HG03558 (cell line): ENCODE measurements at regions not wholly inside any gene's neighbourhood (a gene's known extent, or its start where the extent isn't known, plus 50 kb on each side); places are given as distances from the start of the nearest gene placed in this dataset.

Experiments
- ATAC-seq: cut with Tn5 transposase; IDR thresholded peaks from one replicate; pipeline ENCODE4 v1.9.1; 2021; ENCODE audit warnings: moderate number of reproducible peaks; ENCODE audit not compliant: unreplicated experiment; ENCODE audit errors: extremely low read depth

DNA sequence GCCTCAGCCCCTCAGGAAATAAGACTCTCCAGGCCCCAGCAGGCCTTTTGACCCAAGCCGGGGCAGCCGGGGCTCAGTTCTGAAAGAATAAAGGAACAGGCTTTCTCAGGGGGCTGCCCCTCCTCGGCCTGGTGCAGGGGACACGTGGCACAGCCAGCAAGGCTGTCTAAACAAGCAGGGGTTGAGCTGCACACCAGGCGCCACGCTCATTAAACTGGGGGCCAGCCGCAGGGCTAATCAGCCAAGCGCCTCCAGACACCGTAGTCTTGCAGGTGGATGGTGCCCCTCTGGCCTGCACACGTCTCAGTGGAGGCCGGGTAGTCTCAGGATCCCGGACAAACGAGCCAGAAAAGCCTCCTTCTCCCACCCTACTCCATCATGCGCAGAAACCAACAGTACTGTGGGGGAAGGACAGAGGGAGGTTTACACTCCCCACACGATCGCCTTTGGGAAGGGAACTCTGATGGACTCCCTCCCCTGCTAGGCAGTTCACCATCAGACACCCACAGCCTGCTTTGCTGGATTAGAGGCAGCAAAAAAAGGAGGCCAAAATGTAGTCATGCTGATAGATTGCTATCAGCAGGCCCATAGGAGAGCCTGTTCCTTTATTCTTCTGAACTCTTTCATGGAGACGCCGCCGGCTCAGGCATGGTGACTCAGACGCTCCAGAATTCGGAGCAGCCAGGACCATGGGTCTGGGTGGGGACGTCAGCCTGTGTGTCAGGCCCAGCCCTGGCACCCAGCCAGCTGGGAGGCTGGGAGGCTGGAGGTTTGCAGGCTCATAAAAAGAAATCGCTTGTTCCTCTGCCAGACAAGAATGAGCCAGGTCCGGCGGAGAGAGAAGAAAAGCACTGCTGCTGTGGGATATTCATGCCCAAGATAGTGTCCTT, 342.4 kb downstream of the BCOR start:
- no peak for ATAC-seq

DNA sequence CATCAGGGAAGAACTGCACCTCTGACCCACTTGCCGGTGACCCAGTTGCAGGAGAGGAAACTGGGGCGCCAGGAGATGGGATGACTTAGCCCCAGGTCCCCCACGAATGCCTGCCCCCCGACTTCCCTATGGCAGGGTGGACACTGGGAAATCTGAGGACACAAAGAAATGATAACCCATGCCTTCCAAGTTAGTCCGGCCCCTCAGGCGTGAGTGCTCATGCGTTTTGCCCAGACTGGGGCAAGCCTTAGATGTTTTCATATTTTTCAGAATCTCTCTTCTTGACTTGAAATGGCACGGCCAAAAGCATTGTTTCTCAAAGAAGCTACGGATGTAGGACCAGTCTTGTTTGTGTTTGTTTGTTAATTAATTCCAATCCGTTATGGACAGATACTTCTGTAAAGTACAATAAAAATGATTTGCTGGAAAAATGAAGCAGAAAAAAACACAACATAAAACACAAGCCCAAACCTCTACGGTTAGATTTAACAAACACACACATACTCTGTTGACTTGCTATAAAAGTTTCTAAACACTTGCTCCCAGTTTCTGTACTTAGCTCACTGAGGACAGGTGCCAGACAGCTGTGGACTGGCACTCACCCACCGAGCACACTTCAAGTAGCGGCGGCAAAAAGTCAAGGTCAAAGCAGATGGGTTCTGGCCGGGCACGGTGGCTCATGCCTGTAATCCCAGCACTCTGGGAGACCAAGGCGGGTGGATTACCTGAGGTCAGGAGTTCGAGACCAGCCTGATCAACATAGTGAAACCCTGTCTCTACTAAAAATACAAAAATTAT, 341.5 kb downstream of the BCOR start:
- no peak for ATAC-seq

DNA sequence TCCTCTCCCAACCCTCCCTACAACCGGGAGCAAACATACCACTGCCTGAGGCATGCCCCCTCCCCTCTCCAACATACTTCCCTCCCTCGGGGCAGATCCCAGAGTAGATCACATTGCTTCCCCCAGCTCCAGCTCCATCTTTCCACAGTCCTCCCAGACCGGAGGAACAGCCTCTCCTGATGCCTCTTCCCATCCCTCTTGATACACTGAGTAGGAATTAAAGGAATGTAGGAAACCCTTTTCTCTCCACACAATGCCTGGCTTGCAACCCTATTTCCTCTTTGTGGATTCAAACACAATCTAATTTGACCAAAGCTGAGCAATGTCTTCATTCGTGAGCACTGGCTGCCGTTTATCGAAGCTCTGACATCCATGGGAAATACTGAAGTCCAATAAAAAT, 339.8 kb downstream of the BCOR start:
- no peak for ATAC-seq

DNA sequence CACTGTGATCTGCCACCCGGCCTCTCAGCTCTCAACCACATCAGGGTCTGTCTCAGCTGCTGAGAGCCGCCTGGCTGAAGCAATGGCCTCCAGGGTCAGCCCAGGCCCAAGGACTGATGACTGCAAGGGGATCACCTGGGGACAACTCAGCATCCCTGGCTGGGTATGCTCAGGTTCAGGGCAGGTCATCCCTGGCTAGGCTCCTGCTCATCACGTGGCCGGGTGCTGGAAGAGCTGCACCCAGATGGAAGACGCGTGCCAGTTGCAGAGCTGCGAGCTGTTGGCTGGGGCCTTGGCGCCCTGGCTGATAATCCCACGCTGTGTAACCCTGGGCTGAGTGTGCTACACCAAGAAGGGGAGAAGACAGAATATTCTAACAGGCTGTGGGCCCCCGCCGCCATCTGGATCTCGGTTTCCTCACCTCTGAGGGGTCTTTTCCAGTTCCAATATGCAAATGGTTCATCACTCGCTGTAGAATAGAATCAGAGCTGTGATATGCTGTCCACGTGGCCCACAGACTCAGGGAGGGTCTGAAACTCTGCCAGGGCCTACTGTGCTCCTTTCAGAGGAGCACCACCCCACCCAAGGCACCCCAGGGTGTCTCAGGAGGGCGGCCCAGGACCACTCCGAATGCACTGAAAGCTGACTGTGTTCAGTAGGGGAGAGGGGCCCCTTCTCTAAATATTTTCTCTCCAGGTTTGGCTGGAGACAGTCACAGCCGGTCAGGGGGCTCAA, 338.8 kb downstream of the BCOR start:
- no peak for ATAC-seq

DNA sequence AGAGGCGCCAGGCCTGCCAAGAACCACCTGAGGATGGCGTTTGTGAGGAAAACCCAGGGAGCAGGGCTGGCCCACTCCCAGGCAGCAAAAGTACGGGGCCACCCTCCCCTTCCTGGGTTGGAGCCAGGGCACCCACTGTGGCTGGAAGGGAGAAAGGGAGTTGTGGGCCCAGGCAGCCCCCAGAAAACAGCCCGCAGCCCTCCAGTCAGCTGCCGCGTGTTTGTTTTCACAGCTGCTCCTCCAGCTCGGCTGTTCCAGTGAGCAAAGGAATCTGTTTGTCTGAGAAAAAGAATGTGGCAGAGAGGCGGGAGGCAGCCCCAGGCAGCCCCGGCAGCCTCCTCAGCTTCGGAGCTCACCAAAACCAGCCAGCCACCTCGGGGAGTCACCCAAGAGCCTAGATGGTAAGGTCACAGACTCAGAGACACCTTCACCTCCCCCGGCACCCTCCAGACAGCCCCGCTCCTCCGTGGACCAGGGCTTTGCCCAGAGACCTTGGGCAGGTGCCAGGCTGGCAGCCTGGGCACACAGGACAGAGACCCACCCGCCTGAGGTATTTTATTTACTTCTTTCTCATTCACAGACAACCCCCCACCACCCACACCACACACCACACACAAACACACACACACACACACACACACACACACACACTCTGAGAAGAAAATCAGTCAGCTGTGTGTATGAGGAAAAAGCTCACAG, 338.1 kb downstream of the BCOR start:
- no peak for ATAC-seq

DNA sequence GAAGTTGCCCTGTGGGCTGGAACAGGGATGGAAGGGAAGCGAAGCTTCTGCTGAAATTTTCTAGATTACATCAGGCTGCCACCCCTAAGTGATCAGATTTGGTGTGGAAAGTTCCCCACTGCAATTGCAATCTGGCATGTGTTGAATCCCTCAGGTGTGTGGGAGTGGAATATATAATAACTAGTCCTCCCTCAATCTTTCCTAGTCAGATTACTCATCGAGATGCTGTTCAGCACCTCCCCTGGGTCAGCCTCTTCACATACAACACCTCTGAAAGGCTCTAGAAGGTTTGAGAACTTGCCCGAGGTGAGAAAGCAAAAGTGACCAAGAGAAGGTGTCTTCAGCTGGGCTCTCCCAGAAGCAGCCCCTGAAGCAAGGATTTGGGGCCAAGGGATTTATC, 336.8 kb downstream of the BCOR start:
- ATAC-seq = no peak

DNA sequence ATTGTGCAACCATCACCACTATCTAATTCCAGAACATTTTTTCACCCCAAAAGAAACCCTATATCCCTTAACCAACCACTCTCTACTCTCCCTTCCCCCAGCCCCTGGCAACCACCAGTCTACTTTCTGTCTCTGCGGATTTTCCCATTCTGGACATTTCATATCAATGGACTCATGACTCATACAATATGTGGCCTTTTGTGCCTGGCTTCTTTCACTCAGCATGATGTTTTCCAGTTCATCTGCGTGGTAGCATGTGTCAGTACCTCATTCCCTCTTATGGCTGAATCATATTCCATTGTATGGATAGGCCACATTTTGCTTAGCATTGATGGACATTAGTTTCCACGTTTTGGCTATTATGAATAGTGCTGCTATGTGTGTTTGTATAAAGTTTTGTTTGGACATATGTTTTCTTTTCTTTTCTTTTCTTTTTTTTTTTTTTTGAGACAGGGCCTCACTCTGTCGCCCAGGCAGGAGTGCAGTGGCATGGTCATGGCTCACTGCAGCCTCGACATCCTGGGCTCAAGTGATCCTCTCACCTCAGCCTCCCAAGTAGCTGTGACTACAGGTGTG, 335.4 kb downstream of the BCOR start:
- no peak for ATAC-seq

DNA sequence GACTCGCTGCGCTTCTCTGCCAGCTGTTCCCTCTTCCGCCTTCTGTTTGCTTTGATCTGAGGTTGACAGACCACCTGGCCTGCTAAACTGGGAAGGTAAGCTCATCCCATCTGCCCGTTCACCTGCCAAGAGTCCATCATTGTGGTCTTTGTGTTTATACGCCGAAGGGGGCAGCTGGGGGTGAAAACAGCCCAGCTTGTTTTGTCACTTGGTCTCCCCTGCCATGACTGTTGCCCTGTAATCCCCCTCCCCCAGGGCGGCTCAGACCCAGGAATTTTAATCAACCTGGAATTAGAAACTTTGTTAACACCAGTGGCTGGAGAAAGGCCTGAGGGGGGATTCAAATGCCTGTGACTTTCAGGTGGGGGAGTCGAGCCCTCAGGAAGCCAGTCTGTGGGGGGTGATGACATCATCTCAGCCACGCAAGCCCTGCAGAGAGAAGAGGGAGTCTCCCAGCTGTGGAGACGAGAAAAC, 333.3 kb downstream of the BCOR start:
- ATAC-seq = no peak

DNA sequence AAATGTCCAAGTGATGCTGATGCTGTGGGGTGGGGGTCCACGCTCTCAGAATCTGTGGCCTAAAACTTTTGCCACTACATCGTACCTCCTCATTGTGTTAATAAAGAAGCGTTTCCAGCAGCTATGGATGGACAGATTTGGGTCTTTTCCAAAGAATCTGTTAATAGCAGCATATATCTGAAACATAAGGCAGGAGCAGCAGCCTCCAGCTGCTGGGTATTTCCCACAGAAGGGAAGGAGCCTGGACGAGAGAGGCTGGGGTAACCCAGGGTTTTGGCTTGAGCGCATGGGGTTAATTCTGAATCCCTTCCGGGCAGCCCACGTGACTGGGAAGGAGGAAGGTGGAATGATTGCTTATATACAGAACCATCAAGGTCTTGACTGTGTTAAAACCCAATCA, 332.4 kb downstream of the BCOR start:
- ATAC-seq = no peak

DNA sequence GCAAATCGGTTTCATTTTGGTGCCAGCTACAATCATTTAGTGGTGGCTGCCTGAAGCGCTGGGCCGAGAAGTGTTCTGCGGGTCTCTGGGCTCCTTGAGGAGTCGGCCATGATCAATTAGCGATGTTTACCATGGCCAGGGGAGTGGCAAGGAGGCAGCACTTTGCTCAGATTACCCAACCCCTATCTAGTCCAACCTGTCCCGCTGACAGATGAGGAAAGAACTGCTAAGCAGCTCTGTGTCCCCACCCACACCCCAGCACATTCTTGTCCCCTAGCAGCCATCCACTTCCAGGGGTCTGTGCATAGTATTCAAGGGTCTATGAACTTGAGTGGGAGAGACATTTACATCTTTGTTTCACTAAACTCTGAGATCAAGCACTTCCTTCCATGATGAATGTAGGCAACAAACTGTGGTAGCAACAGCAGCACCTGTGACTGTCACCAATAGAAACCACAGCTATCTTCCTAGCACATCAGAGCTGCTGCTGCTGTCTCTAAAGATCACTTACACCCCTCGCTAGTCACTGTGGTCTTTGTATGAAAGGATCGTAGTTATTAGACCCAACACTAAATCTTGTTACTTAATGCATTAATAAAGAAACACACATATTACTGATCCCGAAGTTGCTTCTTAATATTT, 331.6 kb downstream of the BCOR start:
- ATAC-seq = no peak

DNA sequence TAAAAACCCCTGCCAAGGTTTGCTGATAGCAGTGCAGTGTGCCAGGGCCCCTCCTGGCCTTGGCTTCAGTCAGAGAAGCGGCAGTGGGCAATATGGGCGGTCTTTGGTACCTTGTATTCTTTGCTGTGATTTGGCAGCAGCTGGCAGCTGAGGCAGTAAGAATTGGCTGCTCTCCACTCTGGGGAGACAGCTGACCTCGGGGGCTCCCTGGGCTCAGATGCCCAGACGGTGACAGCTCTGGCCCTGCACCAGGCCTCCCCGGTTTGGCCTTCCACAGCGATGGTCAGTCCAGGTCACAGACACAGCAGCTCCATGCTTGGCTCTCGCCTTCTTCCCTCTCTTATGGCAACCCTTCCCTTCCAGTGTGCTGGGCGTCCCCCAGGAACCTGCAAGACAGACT, 330.9 kb downstream of the BCOR start:
- ATAC-seq = no peak

DNA sequence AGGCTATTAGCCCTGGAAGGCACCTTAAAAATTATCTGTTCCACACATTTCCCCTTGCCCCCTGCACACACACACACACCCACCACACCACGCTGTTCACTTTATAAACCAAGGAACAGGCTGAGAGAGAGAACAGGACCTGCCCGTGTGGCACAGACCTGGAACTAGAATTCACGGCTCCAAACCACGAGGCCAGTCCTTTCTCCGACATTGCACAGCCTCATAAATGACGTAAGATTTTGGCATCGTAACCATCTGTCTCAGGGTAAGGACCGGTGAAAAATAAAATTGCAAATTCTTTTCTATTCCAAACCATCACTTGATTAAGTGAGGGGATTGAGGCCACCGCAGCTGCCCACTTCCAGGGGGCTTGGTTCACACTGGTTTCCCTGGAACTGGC, 330.3 kb downstream of the BCOR start:
- no peak for ATAC-seq

DNA sequence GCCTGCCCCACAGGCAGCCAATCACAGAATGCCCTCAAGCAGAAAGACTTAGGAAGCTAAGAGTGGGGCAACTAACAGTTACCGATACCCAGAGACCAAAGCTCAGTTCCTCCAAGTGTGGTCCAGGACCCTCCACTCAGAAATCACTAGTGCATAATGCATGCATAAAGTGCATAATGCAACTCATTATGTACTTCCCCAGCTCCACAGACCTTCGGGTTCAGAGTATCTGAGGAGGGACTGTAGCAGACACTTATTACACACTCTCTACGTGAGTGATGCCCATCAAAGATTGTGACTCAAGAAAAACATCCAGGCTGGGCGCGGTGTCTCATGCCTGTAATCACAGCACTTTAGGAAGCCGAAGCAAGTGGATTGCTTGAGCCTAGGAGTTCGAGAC, 328.0 kb downstream of the BCOR start:
- no peak for ATAC-seq

DNA sequence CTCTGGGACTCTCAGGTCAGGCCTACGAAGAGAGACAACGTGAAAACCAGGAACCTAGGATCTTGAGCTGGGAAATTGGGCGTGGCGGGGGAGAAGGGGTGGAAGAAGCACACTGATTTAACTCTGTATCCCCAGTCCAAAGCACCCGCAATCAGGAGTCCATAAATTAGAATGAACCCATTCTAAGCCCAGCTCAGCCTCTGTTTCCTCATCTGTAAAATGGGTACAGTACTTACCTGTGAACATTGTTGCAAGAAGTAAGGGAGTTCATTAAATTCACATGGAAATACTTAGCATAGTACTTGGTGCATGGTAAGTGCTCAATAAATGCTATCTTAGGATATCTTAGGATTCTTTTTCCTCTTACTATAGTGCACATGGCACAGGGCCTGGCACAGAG, 326.7 kb downstream of the BCOR start:
- no peak for ATAC-seq

DNA sequence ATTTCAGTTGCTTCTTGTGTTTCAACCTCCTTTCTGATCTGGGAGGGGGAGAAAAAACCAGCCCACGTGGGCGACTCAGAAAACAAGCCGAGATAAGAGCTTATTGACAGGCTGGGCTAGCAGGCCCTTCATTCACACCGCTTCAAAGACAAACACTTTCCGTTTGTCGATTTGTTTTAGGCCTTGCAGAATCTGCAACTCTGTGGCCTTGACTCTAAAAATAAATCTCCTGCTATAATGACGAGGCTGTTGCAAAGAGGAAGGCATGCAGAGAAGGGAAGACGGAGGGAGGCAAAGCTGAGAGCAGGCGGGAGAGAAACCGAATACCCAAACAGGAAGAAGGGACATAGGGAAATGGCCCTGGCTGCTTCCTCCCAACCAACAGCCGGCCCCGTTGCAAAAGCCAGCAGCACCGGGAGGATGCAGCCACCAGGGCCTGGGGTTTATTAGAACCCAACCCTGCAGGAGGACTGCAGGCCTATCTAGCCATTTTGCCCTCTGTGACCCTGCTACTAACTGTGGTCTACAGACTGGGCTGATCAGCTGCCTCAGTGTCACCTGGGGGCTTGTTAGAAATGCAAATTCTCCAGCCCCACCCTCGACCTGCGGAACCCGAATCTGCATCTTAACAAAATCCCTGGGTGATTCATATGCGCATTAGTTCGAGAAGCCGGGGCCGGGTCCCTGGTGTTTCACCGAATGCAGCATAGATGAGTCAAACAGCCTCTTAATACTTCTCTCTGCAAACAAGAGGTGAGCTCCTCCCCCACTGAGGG, 325.5 kb downstream of the BCOR start:
- ATAC-seq = no peak

DNA sequence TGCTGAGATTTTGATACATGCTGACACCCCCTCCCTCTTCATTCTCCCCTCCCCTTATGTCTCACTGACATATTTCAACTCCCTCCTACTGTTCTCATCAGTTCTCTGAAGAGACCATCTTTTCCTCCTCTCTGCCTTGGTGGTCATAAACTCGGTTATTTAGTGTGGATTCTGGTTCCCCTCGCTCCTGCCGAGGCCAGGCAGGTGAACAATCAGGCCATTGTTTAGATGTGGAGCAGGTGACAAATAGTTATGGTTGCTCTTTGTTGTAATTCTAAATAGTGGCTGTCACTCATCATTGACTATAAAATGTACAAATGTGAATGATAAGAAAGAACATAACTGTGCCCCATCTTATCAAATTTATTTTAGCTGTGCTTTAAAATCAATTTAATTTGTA, 324.6 kb downstream of the BCOR start:
- ATAC-seq = no peak

DNA sequence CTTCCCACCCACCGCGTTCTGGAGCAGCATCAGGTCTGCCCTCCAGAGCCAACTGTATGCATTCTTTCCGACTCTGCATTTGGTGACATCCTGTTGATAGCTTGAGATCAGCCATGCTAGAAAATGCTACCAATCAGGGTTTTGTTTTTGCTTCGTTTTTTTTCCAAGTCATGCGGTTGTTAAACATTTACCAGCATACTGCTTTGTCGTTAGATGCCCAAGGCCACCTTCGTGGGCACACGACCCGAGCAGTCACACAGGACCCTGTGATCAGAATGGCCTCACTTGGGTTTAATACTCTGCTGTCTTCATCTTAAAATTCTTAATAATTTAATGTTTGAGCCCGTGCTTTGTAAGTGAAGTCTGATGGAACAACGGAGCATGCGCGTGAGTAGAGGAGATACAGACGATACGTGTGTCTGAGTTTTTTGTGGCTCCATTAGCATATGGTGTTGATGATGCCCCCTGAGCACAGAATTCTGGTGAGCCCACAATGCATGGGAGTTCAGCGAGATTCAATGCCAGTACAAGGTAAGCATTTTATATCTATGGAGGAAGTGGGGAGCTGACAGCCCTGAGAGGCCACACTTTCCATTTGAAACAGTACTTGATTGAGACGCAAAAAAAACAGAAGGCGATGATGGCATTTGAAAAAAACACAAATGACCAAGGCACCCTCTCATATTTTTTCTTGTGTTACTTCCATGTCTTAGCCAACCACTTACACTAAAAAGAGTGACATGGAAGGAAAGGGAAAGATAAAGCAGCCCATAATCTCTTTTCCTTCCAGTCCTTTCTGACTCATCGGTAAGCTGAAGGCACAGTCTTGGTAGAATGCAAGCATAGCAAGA, 323.6 kb downstream of the BCOR start:
- no peak for ATAC-seq
